ENCODE measurements at regions not wholly inside any gene's neighbourhood (a gene's known extent, or its start where the extent isn't known, plus 50 kb on each side); places are given as distances from the start of the nearest gene placed in this dataset.

DNA sequence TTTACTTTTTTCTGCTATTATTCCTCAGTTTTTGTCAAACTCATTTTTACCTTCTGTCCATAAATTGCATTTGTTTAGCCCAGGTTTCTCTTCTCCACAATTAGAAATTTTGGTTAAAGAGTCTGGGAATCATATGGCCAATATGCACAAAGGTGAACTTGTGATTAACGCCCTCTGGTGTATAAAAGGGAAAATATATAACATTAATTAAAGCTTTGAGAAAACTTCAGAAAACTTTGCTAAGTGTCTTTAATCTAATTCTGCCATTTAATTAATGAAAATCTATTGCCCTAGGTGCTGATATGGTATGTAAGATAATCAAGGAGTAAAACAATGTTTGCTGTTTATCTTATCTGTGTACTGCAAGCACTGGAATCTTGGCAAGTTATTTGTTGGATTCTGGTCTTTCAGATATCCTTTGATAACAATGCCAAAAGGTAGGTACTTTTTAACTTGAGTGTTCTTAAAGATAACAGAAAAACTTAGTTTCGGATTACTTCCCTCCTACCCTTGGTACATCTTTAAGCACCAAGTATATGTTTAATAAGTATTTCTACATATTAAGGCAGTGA is 402.6 kb downstream of the SUCLA2 start:
- Histone ChIP-seq H3K27ac (ENCODE audit: low read length) (no peak overlapping the region), H3K27me3 (ENCODE audit: control insufficient read depth, insufficient read depth, low read length) (no peaks in the 10 kb centered on the region), H3K4me3 (ENCODE audit: low read length) (no peak overlapping the region), H3K9me3 (replicated peaks; ENCODE audit: control insufficient read depth, low read depth, low read length) (peaks cover 3% of the 10 kb centered on the region), H3K4me1 (ENCODE audit: control insufficient read depth, insufficient read depth, low read length) (no peaks in the 10 kb centered on the region), H3K36me3 (ENCODE audit: control insufficient read depth, insufficient read depth, low read length) (no peaks in the 10 kb centered on the region)
- DNase-seq, result no peak
- no CpG with 5 or more reads among the region's 2 CpGs for WGBS (ENCODE audit: insufficient coverage)

DNA sequence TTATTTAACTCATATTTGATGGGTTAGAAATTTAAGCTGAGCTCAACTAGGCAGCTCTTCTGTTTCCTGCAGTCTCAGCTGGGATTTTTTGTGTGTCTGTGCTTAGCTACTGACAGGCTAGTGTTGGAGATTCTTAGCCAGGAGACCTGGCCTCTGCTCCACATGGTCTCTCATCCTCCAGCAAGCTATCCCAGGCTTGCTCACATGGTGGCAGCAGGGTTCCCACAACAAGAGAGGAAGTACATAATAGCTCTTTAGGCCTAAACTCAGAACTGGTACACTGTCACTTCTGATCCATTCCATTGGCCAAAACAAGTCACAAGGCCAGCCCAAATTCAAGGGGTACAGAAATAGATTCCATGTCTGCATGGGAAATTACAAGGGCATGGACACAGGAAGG is 406.2 kb downstream of the SUCLA2 start:
- Histone ChIP-seq H3K36me3 (ENCODE audit: control insufficient read depth, insufficient read depth, low read length) (no peaks in the 10 kb centered on the region), H3K4me3 (ENCODE audit: low read length) (no peak overlapping the region), H3K27ac (ENCODE audit: low read length) (no peak overlapping the region), H3K27me3 (ENCODE audit: control insufficient read depth, insufficient read depth, low read length) (no peaks in the 10 kb centered on the region), H3K9me3 (replicated peaks; ENCODE audit: control insufficient read depth, low read depth, low read length) (peaks cover 3% of the 10 kb centered on the region), H3K4me1 (ENCODE audit: control insufficient read depth, insufficient read depth, low read length) (no peaks in the 10 kb centered on the region)
- DNase-seq, result no peak

DNA sequence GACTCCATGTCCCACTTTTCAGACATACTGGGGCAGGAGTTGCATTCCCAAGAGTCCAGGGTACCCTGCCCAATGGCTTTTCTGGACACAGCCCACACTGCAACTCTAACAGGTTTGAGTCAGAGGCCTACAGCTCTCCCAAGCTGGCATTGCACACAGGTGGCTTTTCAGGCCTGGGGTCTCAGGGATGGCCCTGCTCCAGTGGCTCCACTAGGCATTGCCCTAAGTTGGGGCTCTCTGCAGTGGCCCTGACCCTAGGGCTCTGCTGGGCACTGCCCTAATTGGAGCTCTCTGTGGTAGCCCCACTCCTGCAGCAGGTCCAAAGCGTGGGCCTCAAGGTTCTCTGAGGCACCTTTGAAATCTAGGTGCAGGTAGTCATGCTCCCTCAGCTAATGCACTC is 408.8 kb downstream of the SUCLA2 start:
- H3K36me3 ChIP-seq (ENCODE audit: control insufficient read depth, insufficient read depth, low read length), result no peaks in the 10 kb centered on the region
- 100% methylated on average over 1 of the region's 1 CpG for WGBS (ENCODE audit: insufficient coverage)
- H3K27me3 ChIP-seq (ENCODE audit: control insufficient read depth, insufficient read depth, low read length), result no peaks in the 10 kb centered on the region
- H3K4me3 ChIP-seq (ENCODE audit: low read length), result no peak overlapping the region
- no peak overlapping the region for H3K27ac ChIP-seq (ENCODE audit: low read length)
- H3K4me1 ChIP-seq (ENCODE audit: control insufficient read depth, insufficient read depth, low read length), result no peaks in the 10 kb centered on the region
- no peak for DNase-seq
- peaks cover 3% of the 10 kb centered on the region for H3K9me3 ChIP-seq (replicated peaks; ENCODE audit: control insufficient read depth, low read depth, low read length)

DNA sequence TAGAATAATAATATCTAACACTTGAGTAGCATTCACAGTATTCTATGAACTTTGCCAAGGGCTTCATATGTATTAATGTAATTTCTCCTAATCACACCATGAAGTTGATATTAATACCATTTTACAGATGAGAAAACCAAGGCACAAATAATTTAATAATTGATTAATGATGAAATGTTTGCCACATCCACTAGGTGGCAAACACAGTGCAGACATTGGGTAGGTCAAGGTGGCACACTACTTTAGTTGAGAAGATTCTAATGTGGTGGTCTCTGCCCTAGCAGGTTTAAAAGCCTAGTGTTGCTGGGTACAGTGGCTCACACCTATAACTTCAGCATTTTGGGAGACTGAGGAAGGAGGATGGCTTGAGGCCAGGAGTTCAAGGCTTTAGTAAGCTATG is 412.4 kb downstream of the SUCLA2 start:
- no peaks in the 10 kb centered on the region for H3K27me3 ChIP-seq (ENCODE audit: control insufficient read depth, insufficient read depth, low read length)
- H3K4me3 ChIP-seq (ENCODE audit: low read length), result no peak overlapping the region
- no peaks in the 10 kb centered on the region for H3K36me3 ChIP-seq (ENCODE audit: control insufficient read depth, insufficient read depth, low read length)
- DNase-seq, result no peak
- no peaks in the 10 kb centered on the region for H3K4me1 ChIP-seq (ENCODE audit: control insufficient read depth, insufficient read depth, low read length)
- H3K9me3 ChIP-seq (replicated peaks; ENCODE audit: control insufficient read depth, low read depth, low read length), result no peaks in the 10 kb centered on the region
- H3K27ac ChIP-seq (ENCODE audit: low read length), result no peak overlapping the region

DNA sequence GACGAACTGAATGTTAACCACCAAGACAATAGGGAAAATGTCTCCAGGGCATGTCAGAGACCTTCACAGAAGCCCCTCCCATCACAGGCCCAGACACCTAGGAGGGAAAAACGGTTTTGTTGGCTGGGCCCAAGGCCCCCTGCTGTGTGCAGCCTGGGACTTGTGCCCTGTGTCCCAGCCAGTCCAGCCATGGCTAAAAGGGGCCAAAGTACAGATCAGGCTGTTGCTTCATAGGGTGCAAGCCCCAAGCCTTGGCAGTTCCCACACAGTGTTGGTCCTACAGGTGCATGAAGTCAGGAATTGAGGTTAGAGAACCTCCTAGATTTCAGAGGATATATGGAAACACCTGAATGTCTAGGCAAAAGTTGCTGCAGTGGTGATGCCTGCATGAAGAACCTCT is 428.7 kb downstream of the SUCLA2 start:
- H3K36me3 ChIP-seq (ENCODE audit: control insufficient read depth, insufficient read depth, low read length), result no peaks in the 10 kb centered on the region
- H3K27ac ChIP-seq (ENCODE audit: low read length), result no peak overlapping the region
- H3K27me3 ChIP-seq (ENCODE audit: control insufficient read depth, insufficient read depth, low read length), result no peaks in the 10 kb centered on the region
- H3K9me3 ChIP-seq (replicated peaks; ENCODE audit: control insufficient read depth, low read depth, low read length), result peaks cover 30% of the 10 kb centered on the region
- DNase-seq, result no peak
- H3K4me3 ChIP-seq (ENCODE audit: low read length), result no peak overlapping the region
- 0% methylated on average over 1 of the region's 2 CpGs for WGBS (ENCODE audit: insufficient coverage)
- H3K4me1 ChIP-seq (ENCODE audit: control insufficient read depth, insufficient read depth, low read length), result no peaks in the 10 kb centered on the region

DNA sequence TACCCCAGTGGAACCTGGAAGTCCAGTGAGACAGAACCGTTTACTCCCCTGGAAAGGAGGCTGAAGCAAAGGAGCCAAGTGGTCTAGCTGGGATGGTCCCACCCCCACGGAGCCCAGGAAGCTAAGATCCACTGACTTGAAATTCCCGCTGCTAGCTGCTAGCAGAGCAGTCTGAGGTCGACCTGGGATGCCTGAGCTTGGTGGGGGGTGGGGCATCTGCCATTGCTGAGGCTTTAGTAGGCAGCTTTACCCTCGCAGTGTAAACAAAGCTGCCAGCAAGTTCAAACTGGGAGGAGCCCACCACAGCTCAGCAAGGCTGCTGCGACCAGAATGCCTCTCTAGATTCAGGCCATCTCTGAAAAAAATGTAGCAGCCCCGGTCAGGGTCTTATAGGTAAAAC is 437.0 kb downstream of the SUCLA2 start:
- no peak for DNase-seq
- H3K27me3 ChIP-seq (ENCODE audit: control insufficient read depth, insufficient read depth, low read length), result no peaks in the 10 kb centered on the region
- no peaks in the 10 kb centered on the region for H3K36me3 ChIP-seq (ENCODE audit: control insufficient read depth, insufficient read depth, low read length)
- H3K9me3 ChIP-seq (replicated peaks; ENCODE audit: control insufficient read depth, low read depth, low read length), result peaks cover 2% of the 10 kb centered on the region
- WGBS (ENCODE audit: insufficient coverage), result 58% methylated on average over 6 of the region's 7 CpGs
- H3K4me3 ChIP-seq (ENCODE audit: low read length), result no peak overlapping the region
- H3K27ac ChIP-seq (ENCODE audit: low read length), result no peak overlapping the region
- H3K4me1 ChIP-seq (ENCODE audit: control insufficient read depth, insufficient read depth, low read length), result no peaks in the 10 kb centered on the region

DNA sequence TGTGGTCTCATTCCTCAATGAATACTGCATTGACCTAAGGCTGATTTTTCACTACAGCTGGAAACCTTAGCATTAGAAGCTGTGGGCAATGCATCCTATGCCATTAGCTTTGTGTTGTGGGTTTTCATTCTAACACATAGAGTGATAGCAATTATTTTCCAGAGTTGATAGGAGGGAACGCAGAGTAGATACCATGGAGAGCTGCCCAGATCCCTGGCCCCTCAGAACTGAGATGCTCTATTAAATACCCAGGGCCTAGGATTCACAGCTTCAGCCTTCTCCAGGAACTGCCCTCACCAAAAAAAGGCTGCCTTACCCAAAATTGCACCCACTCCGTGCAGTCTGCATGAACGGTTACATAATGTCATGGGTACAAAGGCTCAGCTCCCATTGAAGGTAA is 444.4 kb downstream of the SUCLA2 start:
- DNase-seq, result no peak
- Histone ChIP-seq H3K9me3 (replicated peaks; ENCODE audit: control insufficient read depth, low read depth, low read length) (no peaks in the 10 kb centered on the region), H3K27ac (ENCODE audit: low read length) (no peak overlapping the region), H3K4me3 (ENCODE audit: low read length) (no peak overlapping the region), H3K36me3 (ENCODE audit: control insufficient read depth, insufficient read depth, low read length) (no peaks in the 10 kb centered on the region), H3K27me3 (ENCODE audit: control insufficient read depth, insufficient read depth, low read length) (no peaks in the 10 kb centered on the region), H3K4me1 (ENCODE audit: control insufficient read depth, insufficient read depth, low read length) (no peaks in the 10 kb centered on the region)
- 100% methylated on average over 2 of the region's 3 CpGs for WGBS (ENCODE audit: insufficient coverage)

DNA sequence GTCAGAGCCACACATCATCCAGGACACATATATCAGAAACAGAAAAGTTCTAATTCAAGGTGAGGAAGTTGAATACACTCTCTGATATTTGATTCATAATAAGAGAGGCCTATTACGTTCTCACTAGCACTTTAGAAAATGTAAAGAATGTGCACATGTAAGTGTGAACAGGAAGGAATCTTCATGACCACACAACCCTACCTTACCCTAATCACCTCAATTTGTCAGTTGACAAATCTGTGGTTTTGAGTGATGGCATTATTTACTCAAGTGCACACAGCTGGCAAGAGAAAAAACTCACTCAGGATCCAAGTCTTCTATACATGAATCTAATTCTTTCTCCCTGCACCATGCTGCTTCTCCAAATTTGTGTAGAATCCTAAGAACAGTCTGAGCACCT is 445.8 kb downstream of the SUCLA2 start:
- Histone ChIP-seq H3K27ac (ENCODE audit: low read length) (no peak overlapping the region), H3K27me3 (ENCODE audit: control insufficient read depth, insufficient read depth, low read length) (no peaks in the 10 kb centered on the region), H3K4me1 (ENCODE audit: control insufficient read depth, insufficient read depth, low read length) (no peaks in the 10 kb centered on the region), H3K4me3 (ENCODE audit: low read length) (no peak overlapping the region), H3K36me3 (ENCODE audit: control insufficient read depth, insufficient read depth, low read length) (no peaks in the 10 kb centered on the region), H3K9me3 (replicated peaks; ENCODE audit: control insufficient read depth, low read depth, low read length) (no peaks in the 10 kb centered on the region)
- no CpG with 5 or more reads among the region's 1 CpG for WGBS (ENCODE audit: insufficient coverage)
- no peak for DNase-seq

DNA sequence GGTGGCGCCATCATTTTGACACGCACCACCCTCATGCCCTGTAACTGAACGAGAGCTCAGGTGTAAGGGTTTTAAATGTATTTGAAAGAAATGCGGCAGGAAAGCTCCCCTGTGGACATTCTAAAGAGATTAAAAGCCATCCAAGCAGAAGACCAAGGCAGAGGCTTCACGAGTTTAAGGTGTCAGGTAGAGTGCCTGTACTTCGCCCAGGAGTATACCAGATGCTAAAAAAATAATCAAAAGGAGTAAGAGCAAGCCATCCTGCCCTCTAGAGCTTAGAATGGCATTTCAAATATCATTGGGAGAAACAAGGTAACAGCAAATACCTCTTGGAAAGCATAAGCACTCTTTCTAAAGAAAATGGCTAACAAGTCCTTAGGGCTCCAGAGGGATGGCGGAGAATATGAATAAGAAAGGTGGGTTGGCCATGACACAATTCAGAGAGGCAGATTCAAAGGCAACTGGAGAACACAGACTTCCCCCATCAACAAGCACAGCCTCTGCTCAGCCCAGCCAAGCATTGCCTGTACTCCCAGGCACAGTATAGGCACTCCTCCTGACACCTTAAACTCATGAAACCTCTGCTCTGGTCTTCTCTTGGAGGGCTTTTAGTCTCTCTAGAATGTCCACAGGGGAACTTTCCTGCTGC is 447.6 kb downstream of the SUCLA2 start:
- DNase-seq, result no peak
- Histone ChIP-seq H3K4me3 (ENCODE audit: low read length) (no peak overlapping the region), H3K4me1 (ENCODE audit: control insufficient read depth, insufficient read depth, low read length) (no peaks in the 10 kb centered on the region), H3K27ac (ENCODE audit: low read length) (no peak overlapping the region), H3K27me3 (ENCODE audit: control insufficient read depth, insufficient read depth, low read length) (no peaks in the 10 kb centered on the region), H3K9me3 (replicated peaks; ENCODE audit: control insufficient read depth, low read depth, low read length) (no peaks in the 10 kb centered on the region), H3K36me3 (ENCODE audit: control insufficient read depth, insufficient read depth, low read length) (no peaks in the 10 kb centered on the region)
- WGBS (ENCODE audit: insufficient coverage), result 69% methylated on average over 3 of the region's 7 CpGs

DNA sequence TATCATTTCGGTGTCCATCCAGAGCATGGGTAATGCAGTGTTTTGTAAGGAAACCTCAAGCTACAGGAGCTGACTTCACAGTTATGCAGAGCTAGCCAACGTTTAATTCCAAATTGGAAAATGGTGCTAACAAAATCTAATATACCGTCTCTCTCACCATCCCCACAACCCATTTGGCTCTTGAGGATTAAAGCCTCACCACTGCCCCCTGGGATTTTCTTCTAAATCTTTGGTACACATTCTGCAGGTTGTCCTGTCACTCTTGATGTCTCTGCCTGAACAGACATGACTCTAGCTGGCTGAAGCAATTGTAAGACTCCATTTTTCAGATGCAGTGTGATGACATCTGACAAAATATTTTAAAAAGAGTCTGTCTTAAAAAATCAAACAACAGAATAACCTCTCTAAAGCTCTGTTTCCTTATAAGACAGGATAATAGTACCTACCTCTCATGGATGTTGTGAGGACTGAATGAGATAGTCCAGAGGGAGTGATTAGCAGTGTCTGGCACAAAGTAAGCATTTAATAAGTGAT is 451.8 kb downstream of the SUCLA2 start:
- DNase-seq, result no peak
- H3K4me1 ChIP-seq (ENCODE audit: control insufficient read depth, insufficient read depth, low read length), result peaks cover 2% of the 10 kb centered on the region
- H3K36me3 ChIP-seq (ENCODE audit: control insufficient read depth, insufficient read depth, low read length), result no peaks in the 10 kb centered on the region

More for the DNA sequence above, 451.8 kb downstream of the SUCLA2 start:
- H3K27ac ChIP-seq (ENCODE audit: low read length), result no peak overlapping the region
- 71% methylated on average over 3 of the region's 3 CpGs for WGBS (ENCODE audit: insufficient coverage)
- H3K9me3 ChIP-seq (replicated peaks; ENCODE audit: control insufficient read depth, low read depth, low read length), result no peaks in the 10 kb centered on the region
- H3K27me3 ChIP-seq (ENCODE audit: control insufficient read depth, insufficient read depth, low read length), result no peaks in the 10 kb centered on the region
- H3K4me3 ChIP-seq (ENCODE audit: low read length), result no peak overlapping the region

All from muscle of leg (tissue), 3 donors.